CD4-positive, alpha-beta T cell treated with Interleukin-10 for 1 hour (primary cell): ENCODE measurements at regions not wholly inside any gene's neighbourhood (a gene's known extent, or its start where the extent isn't known, plus 50 kb on each side); places are given as distances from the start of the nearest gene placed in this dataset.

Source experiments
- DNase-seq: peaks from one replicate; pipeline ENCODE4 v3.0.0-alpha.2; 2020

- no peak for DNase-seq
Measured at GRCh38 chr5:155418960-155419579, 405.5 kb downstream of the KIF4B start.

- DNase-seq = no peak
Measured at GRCh38 chr5:155430192-155430591, 416.6 kb downstream of the KIF4B start.

- no peak for DNase-seq
Measured at GRCh38 chr5:155434267-155434666, 420.7 kb downstream of the KIF4B start.

GRCh38 chr5:155434681-155435080 lies 421.1 kb downstream of the KIF4B start:
- no peak for DNase-seq

GRCh38 chr5:155441849-155442248 lies 428.3 kb downstream of the KIF4B start:
- no peak for DNase-seq

- DNase-seq = no peak
Measured at GRCh38 chr5:155451106-155451505, 437.6 kb downstream of the KIF4B start.

GRCh38 chr5:155455791-155456514 lies 442.4 kb downstream of the KIF4B start:
- DNase-seq = no peak

GRCh38 chr5:155459889-155460500 lies 446.4 kb downstream of the KIF4B start:
- DNase-seq = no peak

- no peak for DNase-seq
Measured at GRCh38 chr5:155460501-155460931, 447.0 kb downstream of the KIF4B start.

GRCh38 chr5:155461304-155461703 lies 447.7 kb downstream of the KIF4B start:
- DNase-seq = no peak

GRCh38 chr5:155466851-155467250 lies 453.3 kb downstream of the KIF4B start:
- DNase-seq = no peak

GRCh38 chr5:155471027-155471426 lies 457.5 kb downstream of the KIF4B start:
- no peak for DNase-seq

- DNase-seq = no peak
Measured at GRCh38 chr5:155472780-155473179, 459.2 kb downstream of the KIF4B start.

- DNase-seq = no peak
Measured at GRCh38 chr5:155475318-155475717, 461.8 kb downstream of the KIF4B start.

- DNase-seq = no peak
Measured at GRCh38 chr5:155480731-155481131, 467.2 kb downstream of the KIF4B start.

- DNase-seq = no peak
Measured at GRCh38 chr5:155481182-155481581, 467.6 kb downstream of the KIF4B start.

- no peak for DNase-seq
Measured at GRCh38 chr5:155482428-155482827, 468.9 kb downstream of the KIF4B start.

GRCh38 chr5:155485386-155485785 lies 471.8 kb downstream of the KIF4B start:
- no peak for DNase-seq

GRCh38 chr5:155489949-155490348 lies 476.4 kb downstream of the KIF4B start:
- no peak for DNase-seq

GRCh38 chr5:155492191-155492590 lies 478.6 kb downstream of the KIF4B start:
- DNase-seq = no peak

- no peak for DNase-seq
Measured at GRCh38 chr5:155504606-155505005, 491.1 kb downstream of the KIF4B start.

- DNase-seq = no peak
Measured at GRCh38 chr5:155507363-155507762, 493.8 kb downstream of the KIF4B start.

GRCh38 chr5:155508673-155509072 lies 495.1 kb downstream of the KIF4B start:
- no peak for DNase-seq

- DNase-seq = no peak
Measured at GRCh38 chr5:155512329-155512728, 498.8 kb downstream of the KIF4B start.
